GM19468 (cell line): ENCODE measurements at regions not wholly inside any gene's neighbourhood (a gene's known extent, or its start where the extent isn't known, plus 50 kb on each side); places are given as distances from the start of the nearest gene placed in this dataset.
"Not testable (repeated sequence)": the region's sequence is repeated elsewhere in the genome, so short reads cannot be mapped to it uniquely, and the experiment has no call there.

Experiments
- ATAC-seq: cut with Tn5 transposase; IDR thresholded peaks from one replicate; pipeline ENCODE4 v1.9.1; 2021; ENCODE audit warnings: mild to moderate bottlenecking, moderate library complexity, moderate number of reproducible peaks; ENCODE audit not compliant: unreplicated experiment; ENCODE audit errors: extremely low read depth

DNA sequence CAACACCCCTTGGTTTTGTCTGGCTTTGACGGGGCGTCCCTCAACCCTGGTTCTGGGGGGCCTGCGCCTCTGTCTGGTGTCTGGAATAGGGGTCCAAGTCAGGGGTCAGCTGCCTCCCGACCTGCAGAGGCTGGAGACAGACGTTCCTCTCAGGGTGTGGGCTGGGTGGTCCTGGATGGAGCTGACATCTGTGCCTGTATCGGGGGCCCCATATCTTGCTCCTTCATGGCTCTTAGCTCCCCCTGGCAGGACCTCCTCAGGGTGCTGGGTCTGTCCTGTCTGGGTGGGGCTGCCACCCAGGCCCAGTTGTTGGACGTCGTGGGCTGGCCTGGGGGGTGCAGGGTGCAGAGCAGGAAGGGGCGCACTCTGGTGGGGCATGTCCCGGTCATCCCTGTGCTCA, 374.8 kb downstream of the TMEM121 start:
- no peak for ATAC-seq

- no peak for ATAC-seq
Observed at GRCh38 chr14:105902131-105902898, 375.9 kb downstream of the TMEM121 start.

GRCh38 chr14:105902899-105903165, 376.4 kb downstream of the TMEM121 start:
- ATAC-seq, result not testable (repeated sequence)

DNA sequence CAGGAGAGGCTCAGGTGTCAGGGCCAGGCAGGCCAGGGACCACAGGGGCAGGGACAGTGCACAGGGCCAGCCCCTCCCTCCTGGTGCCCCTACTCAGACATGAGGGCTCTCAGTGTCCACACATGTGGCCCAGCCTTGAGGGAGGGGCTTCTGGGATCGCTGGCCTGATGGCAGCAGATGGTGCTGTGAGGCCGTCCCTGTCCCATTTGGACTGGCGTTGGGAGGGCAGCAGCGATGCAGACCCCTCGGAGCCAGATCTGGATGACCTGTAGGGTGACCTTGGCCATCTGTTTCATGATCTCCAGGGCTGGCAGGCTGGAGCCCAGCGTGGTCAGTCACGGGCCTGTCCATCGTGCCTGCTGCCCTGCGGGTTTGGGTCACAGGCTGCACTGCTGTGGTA, 377.6 kb downstream of the TMEM121 start:
- no peak for ATAC-seq

DNA sequence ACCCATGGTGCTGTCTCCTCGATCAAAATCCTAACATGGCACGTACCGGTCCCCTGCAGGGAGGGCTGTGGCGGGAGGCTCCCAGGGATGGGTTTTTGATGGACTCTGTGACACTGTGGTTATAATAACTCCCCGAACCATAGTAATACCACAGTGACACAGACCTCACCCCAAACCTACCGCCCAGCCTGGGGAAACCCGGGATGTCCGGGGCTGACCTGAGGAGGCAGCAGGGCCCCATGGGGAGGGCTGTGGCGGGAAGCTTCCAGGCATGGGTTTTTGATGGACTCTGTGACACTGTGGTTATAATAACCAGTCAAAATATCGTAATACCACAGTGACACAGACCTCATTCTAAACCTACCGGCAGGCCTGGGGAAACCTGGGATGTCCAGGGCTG, 378.0 kb downstream of the TMEM121 start:
- ATAC-seq, result no peak

DNA sequence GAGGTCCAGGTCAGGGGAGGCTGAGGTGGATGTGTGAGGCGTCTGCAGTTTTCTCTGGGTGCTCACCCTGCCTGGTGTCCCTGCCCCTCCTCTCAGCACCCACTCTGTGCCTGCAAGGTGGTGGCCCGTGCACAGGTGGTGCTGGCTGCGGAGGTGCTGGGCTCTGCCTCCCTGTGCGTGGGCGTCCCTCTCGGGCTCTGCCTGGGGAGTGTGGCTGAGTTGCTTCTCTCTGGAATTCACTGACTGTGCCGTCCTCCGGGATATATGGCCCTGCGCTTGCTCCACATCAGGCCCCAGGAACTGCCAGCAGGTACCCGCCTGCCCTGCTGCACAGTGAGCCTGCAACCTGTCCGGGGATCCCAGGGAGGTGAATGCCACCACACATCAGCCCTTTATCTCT, 379.1 kb downstream of the TMEM121 start:
- ATAC-seq, result no peak

DNA sequence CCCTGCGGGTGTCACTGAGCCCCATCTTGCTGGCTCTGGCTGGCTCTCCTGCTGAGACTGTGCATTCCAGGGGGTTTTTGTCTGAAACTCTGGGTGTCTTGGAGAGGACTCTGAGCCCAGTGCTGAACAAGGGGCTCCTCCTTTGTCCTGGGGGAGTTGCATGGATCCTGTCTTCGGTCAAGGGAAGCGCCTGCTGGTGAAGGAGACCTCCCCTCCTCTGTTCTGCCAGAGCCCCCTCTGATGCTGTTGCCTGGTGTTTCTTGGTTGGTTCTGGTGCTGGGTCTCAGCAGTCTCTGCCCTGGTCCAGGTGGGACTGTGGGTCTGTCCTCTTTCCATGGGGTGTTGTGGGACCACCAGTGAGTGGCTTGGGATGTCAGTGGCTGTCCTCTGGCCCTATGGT, 380.9 kb downstream of the TMEM121 start:
- no peak for ATAC-seq

GRCh38 chr14:105908006-105908405, 381.6 kb downstream of the TMEM121 start:
- no peak for ATAC-seq

GRCh38 chr14:105908481-105908911, 382.1 kb downstream of the TMEM121 start:
- ATAC-seq, result no peak

GRCh38 chr14:105909046-105909827, 382.9 kb downstream of the TMEM121 start:
- ATAC-seq, result no peak

GRCh38 chr14:105909828-105910120, 383.4 kb downstream of the TMEM121 start:
- not testable (repeated sequence) for ATAC-seq

DNA sequence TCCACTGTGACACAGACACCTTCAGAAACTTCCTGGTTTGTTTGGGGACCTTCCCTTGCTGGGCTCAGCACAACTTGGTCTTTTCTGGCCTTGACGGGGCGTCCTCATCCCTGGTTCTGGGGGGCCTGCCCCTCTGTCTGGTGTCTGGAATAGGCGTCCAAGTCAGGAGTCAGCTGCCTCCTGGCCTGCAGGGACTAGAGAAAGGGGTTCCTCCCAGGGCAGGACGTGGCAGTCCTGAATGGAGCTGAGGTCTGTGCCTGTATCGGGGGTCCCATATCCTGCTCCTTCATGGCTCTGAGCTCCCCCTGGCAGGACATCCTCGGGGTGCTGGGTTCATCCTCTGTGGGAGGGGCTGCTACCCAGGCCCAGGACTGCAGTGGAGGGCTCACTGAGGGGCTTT, 384.0 kb downstream of the TMEM121 start:
- ATAC-seq, result no peak

- ATAC-seq, result no peak
Observed at GRCh38 chr14:105911006-105911847, 384.8 kb downstream of the TMEM121 start.

GRCh38 chr14:105911848-105912292, 385.5 kb downstream of the TMEM121 start:
- not testable (repeated sequence) for ATAC-seq

DNA sequence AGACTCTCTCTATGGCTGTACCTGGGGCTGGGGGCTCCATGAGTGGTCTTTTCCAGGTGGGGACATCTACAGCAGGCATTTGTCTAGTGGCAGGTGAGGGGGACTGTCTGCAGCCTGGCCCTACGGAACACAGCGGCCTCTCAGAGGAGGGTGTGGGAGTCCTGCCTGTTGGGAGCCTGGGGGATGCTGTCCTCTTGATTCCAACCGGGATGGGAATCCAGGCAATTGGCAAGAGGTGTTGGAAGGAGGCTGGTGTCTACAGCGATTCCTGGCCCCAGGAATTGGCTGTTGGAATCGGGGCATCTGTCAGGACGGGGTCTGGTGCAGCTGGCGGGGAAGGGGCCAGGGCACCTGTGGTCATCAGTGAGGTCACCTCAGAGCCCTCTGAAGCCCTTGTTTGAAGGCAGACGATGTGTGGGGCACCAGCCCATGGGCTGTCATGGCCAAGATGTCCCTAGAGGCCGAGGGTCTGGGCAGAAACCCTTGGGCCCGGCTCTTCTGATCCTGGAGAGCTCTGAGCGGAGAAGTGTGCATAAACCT, 386.3 kb downstream of the TMEM121 start:
- ATAC-seq, result no peak

GRCh38 chr14:105913221-105913620, 386.8 kb downstream of the TMEM121 start:
- ATAC-seq, result no peak

DNA sequence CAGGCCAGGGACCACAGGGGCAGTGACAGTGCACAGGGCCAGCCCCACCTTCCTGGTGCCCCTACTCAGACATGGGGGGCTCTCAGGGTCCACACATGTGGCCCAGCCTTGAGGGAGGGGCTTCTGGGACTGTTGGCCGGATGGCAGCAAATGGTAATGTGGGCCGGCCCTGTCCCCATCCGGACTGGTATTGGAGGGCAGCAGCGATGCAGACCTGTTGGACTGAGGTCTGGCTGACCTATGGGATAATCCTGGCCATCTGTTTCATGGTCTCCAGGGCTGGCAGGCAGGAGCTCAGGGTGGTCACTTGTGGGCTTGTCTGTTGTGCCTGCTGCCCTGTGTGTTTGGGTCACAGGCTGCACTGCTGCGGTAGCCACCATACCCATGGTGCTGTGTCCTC, 387.5 kb downstream of the TMEM121 start:
- ATAC-seq, result no peak

DNA sequence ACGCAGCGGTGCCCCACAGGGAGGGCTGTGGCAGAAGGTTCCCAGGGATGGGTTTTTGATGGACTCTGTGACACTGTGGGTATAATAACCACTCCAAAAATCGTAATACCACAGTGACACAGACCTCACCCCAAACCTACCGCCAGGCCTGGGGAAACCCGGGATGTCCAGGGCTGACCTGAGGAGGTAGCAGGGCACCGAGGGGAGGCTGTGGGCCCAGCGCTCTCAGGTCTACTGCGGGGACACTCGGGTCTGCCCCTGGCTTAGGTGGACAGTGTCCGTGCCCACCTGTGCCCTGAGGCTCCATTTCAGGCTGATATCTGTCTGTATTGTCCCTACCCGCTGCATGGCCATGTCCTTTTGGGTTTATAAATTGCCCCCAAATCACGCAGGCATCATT, 387.9 kb downstream of the TMEM121 start:
- ATAC-seq, result not testable (repeated sequence)

- ATAC-seq, result no peak
Observed at GRCh38 chr14:105914738-105915385, 388.5 kb downstream of the TMEM121 start.

- not testable (repeated sequence) for ATAC-seq
Observed at GRCh38 chr14:105915546-105915945, 389.2 kb downstream of the TMEM121 start.
